SK-N-MC (cell line): ENCODE measurements at regions not wholly inside any gene's neighbourhood (a gene's known extent, or its start where the extent isn't known, plus 50 kb on each side); places are given as distances from the start of the nearest gene placed in this dataset.

Experiments used
- EZH2 ChIP-seq: fragments of 200-600 bp; sonication (generic); IDR thresholded peaks from one replicate; pipeline ENCODE4 v1.6.1; 2017; ENCODE audit warnings: antibody characterized with exemption
- POLR2AphosphoS5 ChIP-seq: IDR thresholded peaks from 2 replicates; pipeline ENCODE4 v1.6.1; 2012; ENCODE audit warnings: mild to moderate bottlenecking, low read depth, low read length, borderline replicate concordance

DNA sequence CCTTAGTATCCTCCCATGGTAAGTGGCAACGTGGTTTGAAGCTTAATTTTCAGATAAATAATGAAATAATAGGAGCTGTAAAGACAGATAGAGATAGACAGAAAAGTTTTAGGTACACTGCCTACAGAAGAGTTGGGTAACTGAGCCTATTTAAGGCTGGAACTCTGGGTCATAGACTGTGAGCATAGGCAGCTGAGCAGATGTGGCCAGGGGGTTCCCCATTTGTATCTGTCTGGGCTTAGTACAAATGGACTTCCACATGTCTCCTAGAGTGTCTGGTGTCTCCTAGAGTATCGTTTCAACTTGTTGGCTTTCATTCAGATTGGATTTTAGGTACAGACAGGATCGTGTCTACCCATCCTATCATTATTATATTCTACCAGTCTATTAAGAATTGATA is 649.8 kb downstream of the DHX35 start:
- no peak for TF ChIP-seq EZH2
- no peak for TF ChIP-seq POLR2AphosphoS5
